IMR-90 (cell line): ENCODE measurements at regions not wholly inside any gene's neighbourhood (a gene's known extent, or its start where the extent isn't known, plus 50 kb on each side); places are given as distances from the start of the nearest gene placed in this dataset.
A peak's percentile ranks its signal among the peaks of the same experiment; 100 is the strongest.

ENCODE experiments used
- ATAC-seq: fragments of 200-7000 bp; cut with Tn5 transposase; 2 replicates; pipeline ENCODE4 v1.9.1; 2020; ENCODE audit warnings: low read depth, mild to moderate bottlenecking, moderate library complexity
- BruUV-seq: library from RNA; stranded (reverse); fragments of 400-500 nt; replicated peaks from 2 replicates; lab custom pipeline; 2021; lab: Mats Ljungman, UMichigan
- CTCF ChIA-PET: fragments of 300-600 bp; formaldehyde crosslinking; extraction: SDS; loops from one replicate; lab custom pipeline; 2021; ENCODE audit warnings: antibody characterized with exemption; lab: Yijun Ruan, JAX
- POLR2A ChIA-PET: fragments of 300-600 bp; sonication (Branson Sonifier 250); formaldehyde crosslinking; loops from one replicate; lab custom pipeline; 2022; ENCODE audit warnings: antibody characterized with exemption; ENCODE audit not compliant: unreplicated experiment; lab: Charles Lee
- DNase-seq: peaks from one replicate; pipeline ENCODE4 v3.0.0; 2013
- H2AFZ ChIP-seq: replicated peaks from 2 replicates; pipeline ENCODE3; 2013; ENCODE audit warnings: low read length, mild to moderate bottlenecking; ENCODE audit not compliant: poor library complexity
- H2AK5ac ChIP-seq: 2 replicates; pipeline ENCODE4 v1.6.1; 2013; ENCODE audit warnings: low read depth, low read length, inconsistent platforms
- H2AK9ac ChIP-seq: replicated peaks from 2 replicates; pipeline ENCODE3; 2013; ENCODE audit warnings: mild to moderate bottlenecking, low read depth, low read length, moderate library complexity; ENCODE audit not compliant: poor library complexity
- H2BK120ac ChIP-seq: 2 replicates; pipeline ENCODE4 v1.6.1; 2013; ENCODE audit warnings: low read depth, low read length, inconsistent platforms
- H2BK15ac ChIP-seq: 3 replicates; pipeline ENCODE4 v1.6.1; 2013; ENCODE audit warnings: low read depth, low read length, inconsistent platforms
- H2BK20ac ChIP-seq: 2 replicates; pipeline ENCODE4 v1.6.1; 2013; ENCODE audit warnings: low read depth, mild to moderate bottlenecking, inconsistent platforms, low read length, moderate library complexity
- H2BK5ac ChIP-seq: 2 replicates; pipeline ENCODE4 v1.6.1; 2013; ENCODE audit warnings: mild to moderate bottlenecking, low read depth, low read length, inconsistent platforms; ENCODE audit not compliant: poor library complexity, severe bottlenecking
- H3K14ac ChIP-seq: replicated peaks from 2 replicates; pipeline ENCODE4 v1.6.1; 2013; ENCODE audit warnings: low read depth, low read length, inconsistent platforms
- H3K18ac ChIP-seq: 2 replicates; pipeline ENCODE4 v1.6.1; 2013; ENCODE audit warnings: low read depth, low read length, control low read depth
- H3K23ac ChIP-seq: 2 replicates; pipeline ENCODE4 v1.6.1; 2013; ENCODE audit warnings: low read depth, low read length, inconsistent platforms
- H3K27ac ChIP-seq: 2 replicates; pipeline ENCODE4 v1.5.1; 2013; ENCODE audit warnings: mild to moderate bottlenecking, control low read depth, low read length; ENCODE audit not compliant: insufficient read depth
- H3K27me3 ChIP-seq: 2 replicates; pipeline ENCODE4 v1.6.1; 2013; ENCODE audit warnings: low read length; ENCODE audit not compliant: control insufficient read depth, insufficient read depth
- H3K36me3 ChIP-seq: 2 replicates; pipeline ENCODE4 v1.6.1; 2013; ENCODE audit warnings: low read length, mixed read lengths; ENCODE audit not compliant: control insufficient read depth, insufficient read depth
- H3K4ac ChIP-seq: 2 replicates; pipeline ENCODE4 v1.6.1; 2013; ENCODE audit warnings: low read depth, low read length, inconsistent platforms
- H3K4me1 ChIP-seq: 2 replicates; pipeline ENCODE4 v1.6.1; 2013; ENCODE audit warnings: low read length, mixed read lengths; ENCODE audit not compliant: control insufficient read depth, insufficient read depth
- H3K4me2 ChIP-seq: 2 replicates; pipeline ENCODE4 v1.6.1; 2013; ENCODE audit warnings: low read depth, mild to moderate bottlenecking, control low read depth, low read length, moderate library complexity
- H3K4me3 ChIP-seq: 2 replicates; pipeline ENCODE4 v1.5.1; 2013; ENCODE audit warnings: low read depth, mild to moderate bottlenecking, control low read depth, low read length, moderate library complexity; ENCODE audit not compliant: insufficient read depth
- H3K56ac ChIP-seq: 2 replicates; pipeline ENCODE4 v1.6.1; 2013; ENCODE audit warnings: low read length, inconsistent platforms; ENCODE audit not compliant: insufficient read depth; ENCODE audit errors: extremely low read depth
- H3K79me1 ChIP-seq, 2 experiments: 2 replicates each; pipeline ENCODE4 v1.6.1; 2013; ENCODE audit warnings: low read length in 2 of 2, inconsistent platforms in 1 of 2, low read depth in 1 of 2
- H3K9ac ChIP-seq: 2 replicates; pipeline ENCODE4 v1.6.1; 2013; ENCODE audit warnings: low read depth, low read length, control low read depth
- H3K9me1 ChIP-seq: 2 replicates; pipeline ENCODE4 v1.6.1; 2013; ENCODE audit warnings: low read length, inconsistent platforms; ENCODE audit not compliant: insufficient read depth
- H3K9me3 ChIP-seq: 2 replicates; pipeline ENCODE4 v1.6.1; 2013; ENCODE audit warnings: low read length; ENCODE audit not compliant: control insufficient read depth, insufficient read depth
- H4K20me1 ChIP-seq: 2 replicates; pipeline ENCODE4 v1.6.1; 2013; ENCODE audit warnings: low read length, inconsistent platforms; ENCODE audit not compliant: insufficient read depth
- H4K5ac ChIP-seq: 2 replicates; pipeline ENCODE4 v1.6.1; 2013; ENCODE audit warnings: mild to moderate bottlenecking, low read depth, low read length, control low read depth
- H4K8ac ChIP-seq, 2 experiments: 2 replicates each; pipeline ENCODE4 v1.6.1; 2013; ENCODE audit warnings: low read depth in 2 of 2, low read length in 2 of 2, control low read depth in 1 of 2, inconsistent platforms in 1 of 2
- H4K91ac ChIP-seq: 2 replicates; pipeline ENCODE4 v1.6.1; 2013; ENCODE audit warnings: low read depth, low read length, inconsistent platforms; ENCODE audit not compliant: insufficient read depth
- CHD1 ChIP-seq: IDR thresholded peaks from 2 replicates; pipeline ENCODE4 v1.6.1; 2012; ENCODE audit warnings: low read depth, low read length, improper control_type of control experiment
- MAZ ChIP-seq: IDR thresholded peaks from 2 replicates; pipeline ENCODE4 v1.6.1; 2012; ENCODE audit warnings: low read depth, mild to moderate bottlenecking, low read length, improper control_type of control experiment, moderate library complexity, borderline replicate concordance
- RAD21 ChIP-seq: IDR thresholded peaks from 2 replicates; pipeline ENCODE4 v1.6.1; 2012; ENCODE audit warnings: low read length, improper control_type of control experiment
- SMC3 ChIP-seq: fragments of 150-350 bp; IDR thresholded peaks from 2 replicates; pipeline ENCODE4 v1.6.1; 2016; ENCODE audit warnings: low read depth, mild to moderate bottlenecking, antibody characterized with exemption, low read length, moderate library complexity
- USF2 ChIP-seq: fragments of 150-350 bp; IDR thresholded peaks from 2 replicates; pipeline ENCODE4 v1.6.1; 2017; ENCODE audit warnings: mild to moderate bottlenecking, antibody characterized with exemption, low read length, low read depth
- WGBS, 2 experiments: methylation state at CpG; one replicate each; pipeline versions ENCODE4 v1.1.5 to v1.1.7; 2013; ENCODE audit warnings: missing lambda C conversion rate in 2 of 2; ENCODE audit not compliant: insufficient read length in 1 of 2; ENCODE audit errors: extremely low coverage in 2 of 2; 5-methylcytosine and 5-hydroxymethylcytosine counted together
- dilution Hi-C: fragments of 300-500 bp; cut with HindIII; formaldehyde crosslinking; loops from one replicate; pipeline ENCODE4 v1.14.3; 2018; ENCODE audit warnings: low sequenced_read_pairs; ENCODE audit not compliant: unreplicated experiment
- in situ Hi-C: fragments of 300-500 bp; cut with MboI; formaldehyde crosslinking; loops from 3 replicates; pipeline ENCODE4 v1.14.3; 2019; ENCODE audit warnings: low sequenced_read_pairs, inconsistent platforms, mixed read lengths
- intact Hi-C: fragments of 100-400 bp; cut with micrococcal nuclease; formaldehyde crosslinking; loops from 2 replicates; pipeline ENCODE4 v1.10.0; 2022
- TF ChIP-seq, protein P1 (sequence below): conservative IDR thresholded peaks from 2 replicates; pipeline ENCODE4 v1.5.1; 2012; ENCODE audit warnings: mild to moderate bottlenecking, low read depth, low read length, improper control_type of control experiment

DNA sequence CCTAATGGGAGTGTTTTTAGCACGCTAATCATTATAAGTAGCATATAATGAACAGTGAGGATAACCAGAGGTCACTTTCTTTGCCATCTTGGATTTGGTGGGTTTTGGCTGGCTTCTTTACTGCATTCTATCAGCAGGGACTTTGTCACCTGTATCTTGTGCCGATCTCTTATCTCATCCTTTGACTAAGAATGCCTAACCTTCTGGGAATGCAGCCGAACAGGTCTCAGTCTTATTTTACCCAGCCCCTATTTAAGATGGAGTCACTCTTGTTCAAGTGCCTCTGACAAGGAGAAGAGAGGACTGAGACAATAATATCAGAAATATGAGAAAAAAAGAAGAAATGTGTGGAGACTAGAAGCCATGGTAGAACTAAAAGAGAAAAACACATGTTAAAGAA, 276.4 kb downstream of the TMX3 start:
- CTCF ChIA-PET, result no interaction called here
- Histone ChIP-seq H2AK5ac (peak overlapping the region; percentile 71), H3K56ac (0 out of 2 replicates have a peak overlapping the region, but pooled peaks have one; percentile 35), H3K18ac (peak overlapping the region; percentile 97), H3K9me3 (peaks cover 1% of the 10 kb centered on the region; the same call in 1 of the 2 replicates), H3K4me3 (no peak overlapping the region), H3K79me1 (no peaks in the 10 kb centered on the region), H4K91ac (peak overlapping the region; percentile 78), H3K27me3 (no peaks in the 10 kb centered on the region), H2BK120ac (peak overlapping the region; percentile 90), H3K4me2 (no peak overlapping the region), H4K5ac (peak overlapping the region; percentile 94; the same call in 1 of the 2 replicates), H3K36me3 (no peaks in the 10 kb centered on the region), H3K27ac (peak overlapping the region; percentile 70; the same call in 1 of the 2 replicates), H4K8ac (peak overlapping the region; percentile 67 to 86), H3K4me1 (peaks cover 6% of the 10 kb centered on the region; the same call in 1 of the 2 replicates), H2BK20ac (peak overlapping the region; percentile 94), H3K4ac (peak overlapping the region; percentile 85; the same call in 1 of the 2 replicates), H2AK9ac (no peak overlapping the region), H2BK5ac (peak overlapping the region; percentile 98), H3K9me1 (no peaks in the 10 kb centered on the region), H2BK15ac (peak overlapping the region; percentile 90; the same call in 2 of the 3 replicates), H2AFZ (no peak overlapping the region), H3K23ac (no peak overlapping the region), H3K9ac (no peak overlapping the region), H3K14ac (peak overlapping the region; percentile 88), H4K20me1 (no peaks in the 10 kb centered on the region)
- dilution Hi-C loops, result no loop called here
- TF ChIP-seq CHD1, result no peak
- TF ChIP-seq, protein P1, sequence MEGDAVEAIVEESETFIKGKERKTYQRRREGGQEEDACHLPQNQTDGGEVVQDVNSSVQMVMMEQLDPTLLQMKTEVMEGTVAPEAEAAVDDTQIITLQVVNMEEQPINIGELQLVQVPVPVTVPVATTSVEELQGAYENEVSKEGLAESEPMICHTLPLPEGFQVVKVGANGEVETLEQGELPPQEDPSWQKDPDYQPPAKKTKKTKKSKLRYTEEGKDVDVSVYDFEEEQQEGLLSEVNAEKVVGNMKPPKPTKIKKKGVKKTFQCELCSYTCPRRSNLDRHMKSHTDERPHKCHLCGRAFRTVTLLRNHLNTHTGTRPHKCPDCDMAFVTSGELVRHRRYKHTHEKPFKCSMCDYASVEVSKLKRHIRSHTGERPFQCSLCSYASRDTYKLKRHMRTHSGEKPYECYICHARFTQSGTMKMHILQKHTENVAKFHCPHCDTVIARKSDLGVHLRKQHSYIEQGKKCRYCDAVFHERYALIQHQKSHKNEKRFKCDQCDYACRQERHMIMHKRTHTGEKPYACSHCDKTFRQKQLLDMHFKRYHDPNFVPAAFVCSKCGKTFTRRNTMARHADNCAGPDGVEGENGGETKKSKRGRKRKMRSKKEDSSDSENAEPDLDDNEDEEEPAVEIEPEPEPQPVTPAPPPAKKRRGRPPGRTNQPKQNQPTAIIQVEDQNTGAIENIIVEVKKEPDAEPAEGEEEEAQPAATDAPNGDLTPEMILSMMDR, result no peak
- no peak for TF ChIP-seq USF2
- TF ChIP-seq MAZ, result no peak
- no peak for TF ChIP-seq RAD21
- TF ChIP-seq SMC3, result no peak
- POLR2A ChIA-PET, result no interaction called here
- no TSS peak for BruUV-seq
- ATAC-seq, result no peak
- no peak for DNase-seq
- intact Hi-C loops, result no loop called here
- in situ Hi-C loops, result no loop called here
- WGBS, 2 experiments, result no CpG with 5 or more reads among the region's 3 CpGs
